ENCODE measurements at regions not wholly inside any gene's neighbourhood (a gene's known extent, or its start where the extent isn't known, plus 50 kb on each side); places are given as distances from the start of the nearest gene placed in this dataset.

DNA sequence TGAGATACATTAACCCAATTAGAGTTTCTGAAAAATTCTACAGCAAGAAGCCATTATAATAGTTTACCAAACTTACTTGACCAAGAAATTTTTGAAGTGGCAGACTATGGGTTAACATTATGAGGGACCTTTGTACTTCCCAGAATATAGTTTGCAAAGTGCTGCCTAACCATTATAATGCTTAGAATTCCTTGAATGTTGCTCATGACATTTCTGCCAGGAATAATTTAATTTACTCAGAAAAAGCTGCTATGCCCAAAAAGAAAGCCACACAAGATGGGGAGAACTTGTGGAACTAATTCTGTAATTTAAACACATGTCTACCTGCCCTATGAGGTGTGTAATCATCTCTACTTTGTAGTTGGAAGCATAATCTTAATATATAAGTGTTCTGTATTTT lies 58.1 kb upstream of the MYCBP2 start:
- no peaks in the 10 kb centered on the region for H3K36me3 Mint-ChIP-seq (ENCODE audit: low read depth)
- TF ChIP-seq, protein P1, sequence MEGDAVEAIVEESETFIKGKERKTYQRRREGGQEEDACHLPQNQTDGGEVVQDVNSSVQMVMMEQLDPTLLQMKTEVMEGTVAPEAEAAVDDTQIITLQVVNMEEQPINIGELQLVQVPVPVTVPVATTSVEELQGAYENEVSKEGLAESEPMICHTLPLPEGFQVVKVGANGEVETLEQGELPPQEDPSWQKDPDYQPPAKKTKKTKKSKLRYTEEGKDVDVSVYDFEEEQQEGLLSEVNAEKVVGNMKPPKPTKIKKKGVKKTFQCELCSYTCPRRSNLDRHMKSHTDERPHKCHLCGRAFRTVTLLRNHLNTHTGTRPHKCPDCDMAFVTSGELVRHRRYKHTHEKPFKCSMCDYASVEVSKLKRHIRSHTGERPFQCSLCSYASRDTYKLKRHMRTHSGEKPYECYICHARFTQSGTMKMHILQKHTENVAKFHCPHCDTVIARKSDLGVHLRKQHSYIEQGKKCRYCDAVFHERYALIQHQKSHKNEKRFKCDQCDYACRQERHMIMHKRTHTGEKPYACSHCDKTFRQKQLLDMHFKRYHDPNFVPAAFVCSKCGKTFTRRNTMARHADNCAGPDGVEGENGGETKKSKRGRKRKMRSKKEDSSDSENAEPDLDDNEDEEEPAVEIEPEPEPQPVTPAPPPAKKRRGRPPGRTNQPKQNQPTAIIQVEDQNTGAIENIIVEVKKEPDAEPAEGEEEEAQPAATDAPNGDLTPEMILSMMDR (IDR thresholded peaks at IDR 0.05), result no peak
- no peak overlapping the region for H3K4me3 Mint-ChIP-seq (ENCODE audit: unreplicated experiment)
- H3K4me1 Mint-ChIP-seq (ENCODE audit: low read depth), result peaks cover 33% of the 10 kb centered on the region
- H3K9me3 Mint-ChIP-seq (ENCODE audit: low read depth), result peaks cover 4% of the 10 kb centered on the region
- peaks cover 3% of the 10 kb centered on the region for H3K27me3 Mint-ChIP-seq (ENCODE audit: low read depth)
- no peak for DNase-seq (ENCODE audit: low spot score)
- no peak overlapping the region for H3K27ac Mint-ChIP-seq (ENCODE audit: unreplicated experiment)

- Mint-ChIP-seq H3K36me3 (ENCODE audit: low read depth) (no peaks in the 10 kb centered on the region), H3K27me3 (ENCODE audit: low read depth) (no peaks in the 10 kb centered on the region), H3K4me3 (ENCODE audit: unreplicated experiment) (no peak overlapping the region), H3K27ac (ENCODE audit: unreplicated experiment) (no peak overlapping the region), H3K9me3 (ENCODE audit: low read depth) (peaks cover 4% of the 10 kb centered on the region), H3K4me1 (ENCODE audit: low read depth) (peaks cover 32% of the 10 kb centered on the region)
- no peak for DNase-seq (ENCODE audit: low spot score)
- TF ChIP-seq, protein P1 (IDR thresholded peaks at IDR 0.05), result no peak
Observed at GRCh38 chr13:77383097-77383496, 56.2 kb upstream of the MYCBP2 start.

- no peaks in the 10 kb centered on the region for H3K9me3 Mint-ChIP-seq (ENCODE audit: low read depth)
- no peaks in the 10 kb centered on the region for H3K27me3 Mint-ChIP-seq (ENCODE audit: low read depth)
- TF ChIP-seq, protein P1 (IDR thresholded peaks at IDR 0.05), result no peak
- no peak overlapping the region for H3K4me3 Mint-ChIP-seq (ENCODE audit: unreplicated experiment)
- no peaks in the 10 kb centered on the region for H3K36me3 Mint-ChIP-seq (ENCODE audit: low read depth)
- DNase-seq (ENCODE audit: low spot score), result no peak
- peaks cover 18% of the 10 kb centered on the region for H3K4me1 Mint-ChIP-seq (ENCODE audit: low read depth)
- H3K27ac Mint-ChIP-seq (ENCODE audit: unreplicated experiment), result no peak overlapping the region
Observed at GRCh38 chr13:77381059-77381458, 54.2 kb upstream of the MYCBP2 start.

- H3K27ac Mint-ChIP-seq (ENCODE audit: unreplicated experiment), result no peak overlapping the region
- peaks cover 8% of the 10 kb centered on the region for H3K4me1 Mint-ChIP-seq (ENCODE audit: low read depth)
- H3K27me3 Mint-ChIP-seq (ENCODE audit: low read depth), result no peaks in the 10 kb centered on the region
- no peaks in the 10 kb centered on the region for H3K9me3 Mint-ChIP-seq (ENCODE audit: low read depth)
- DNase-seq (ENCODE audit: low spot score), result no peak
- H3K4me3 Mint-ChIP-seq (ENCODE audit: unreplicated experiment), result no peak overlapping the region
- no peaks in the 10 kb centered on the region for H3K36me3 Mint-ChIP-seq (ENCODE audit: low read depth)
- TF ChIP-seq, protein P1 (IDR thresholded peaks at IDR 0.05), result no peak
Observed at GRCh38 chr13:77379508-77379907, 52.6 kb upstream of the MYCBP2 start.

DNA sequence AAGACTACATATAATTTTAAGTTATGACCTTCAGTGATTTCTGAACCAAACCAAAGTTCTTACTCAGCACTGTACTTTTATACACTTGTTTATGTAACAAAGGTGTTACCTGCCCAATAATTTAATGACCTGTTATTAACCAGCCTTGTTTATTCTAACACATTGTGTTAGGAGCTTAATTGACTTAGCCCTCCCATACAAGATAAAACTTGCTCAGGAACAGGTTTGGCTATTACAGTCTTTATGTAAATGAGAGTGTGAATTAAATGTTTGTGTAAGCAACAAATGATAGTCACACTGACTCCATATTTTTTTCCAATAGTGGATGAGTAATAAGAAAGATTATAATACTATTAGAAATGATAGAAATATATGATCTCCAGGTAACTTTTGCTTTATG lies 51.8 kb upstream of the MYCBP2 start:
- no peaks in the 10 kb centered on the region for H3K27me3 Mint-ChIP-seq (ENCODE audit: low read depth)
- no peaks in the 10 kb centered on the region for H3K9me3 Mint-ChIP-seq (ENCODE audit: low read depth)
- no peak for DNase-seq (ENCODE audit: low spot score)
- H3K4me3 Mint-ChIP-seq (ENCODE audit: unreplicated experiment), result no peak overlapping the region
- TF ChIP-seq, protein P1 (IDR thresholded peaks at IDR 0.05), result no peak
- no peak overlapping the region for H3K27ac Mint-ChIP-seq (ENCODE audit: unreplicated experiment)
- peaks cover 8% of the 10 kb centered on the region for H3K4me1 Mint-ChIP-seq (ENCODE audit: low read depth)
- no peaks in the 10 kb centered on the region for H3K36me3 Mint-ChIP-seq (ENCODE audit: low read depth)

Data from chondrocyte (in vitro differentiated cells).